ENCODE measurements at regions not wholly inside any gene's neighbourhood (a gene's known extent, or its start where the extent isn't known, plus 50 kb on each side); places are given as distances from the start of the nearest gene placed in this dataset.
"Not testable (repeated sequence)": the region's sequence is repeated elsewhere in the genome, so short reads cannot be mapped to it uniquely, and the experiment has no call there.

GRCh38 chr14:97143456-97143855 is 346.3 kb downstream of the VRK1 start:
- no peak for DNase-seq (ENCODE audit: low spot score)

DNA sequence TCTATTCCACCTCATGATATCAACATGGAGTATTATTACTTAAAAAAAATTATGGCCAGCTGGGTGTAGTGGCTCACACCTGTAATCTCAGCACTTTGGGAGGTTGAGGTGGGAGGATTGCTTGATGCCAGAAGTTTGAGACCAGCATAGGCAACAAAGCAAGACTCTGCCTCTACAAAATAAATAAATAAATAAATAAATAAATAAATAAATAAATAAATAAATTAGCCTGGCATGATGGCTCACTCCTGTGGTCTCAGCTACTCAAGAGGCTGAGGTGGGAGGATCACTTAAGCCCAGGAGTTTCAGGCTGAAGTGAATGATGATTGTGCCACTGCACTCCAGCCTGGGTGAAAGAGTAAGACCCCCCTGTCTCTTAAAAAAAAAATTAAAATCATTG is 350.8 kb downstream of the VRK1 start:
- DNase-seq (ENCODE audit: low spot score) = not testable (repeated sequence)

GRCh38 chr14:97149775-97150174 is 352.6 kb downstream of the VRK1 start:
- DNase-seq (ENCODE audit: low spot score) = no peak

- DNase-seq (ENCODE audit: low spot score) = no peak
Observed at GRCh38 chr14:97153527-97153926, 356.3 kb downstream of the VRK1 start.

DNA sequence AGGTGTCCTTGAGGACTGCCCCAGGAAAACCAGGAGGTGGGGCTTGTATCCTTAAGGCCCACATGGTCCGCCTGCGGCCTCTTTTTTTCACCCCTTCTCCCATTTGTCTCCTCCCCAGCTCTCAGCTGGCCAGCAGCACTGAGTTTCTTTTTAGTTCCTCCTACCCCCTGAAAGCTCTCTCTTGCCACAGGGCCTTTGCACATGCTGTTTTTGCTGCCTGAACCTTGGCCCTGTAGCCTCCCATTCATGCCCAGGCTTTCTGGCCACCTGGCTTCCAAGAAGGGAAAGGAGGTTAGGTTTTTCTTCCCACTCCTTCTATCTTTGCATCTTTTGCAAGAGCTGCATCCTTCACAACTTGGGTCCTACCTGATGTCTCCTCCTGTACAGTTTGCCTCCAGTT is 358.1 kb downstream of the VRK1 start:
- no peak for DNase-seq (ENCODE audit: low spot score)

GRCh38 chr14:97155814-97156213 is 358.6 kb downstream of the VRK1 start:
- no peak for DNase-seq (ENCODE audit: low spot score)

DNA sequence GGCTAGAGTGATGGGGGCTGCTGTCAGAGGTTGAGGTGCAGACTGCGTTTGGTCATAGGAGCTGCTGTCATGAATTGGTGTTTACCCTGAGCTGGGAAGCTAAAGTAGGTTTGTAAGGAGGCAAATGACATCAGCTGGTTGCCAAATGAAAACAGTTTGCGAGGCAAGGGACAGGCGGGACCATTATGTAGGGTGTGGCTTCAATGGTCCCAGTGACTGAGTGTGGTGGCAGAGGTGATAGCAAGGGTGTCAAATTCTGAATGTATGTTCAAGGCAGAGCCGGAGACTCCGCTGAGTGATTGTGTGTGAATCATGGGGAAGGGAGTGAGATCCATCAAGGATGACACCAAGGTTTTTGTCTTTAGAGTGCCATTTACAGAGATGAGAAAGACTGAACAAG is 359.5 kb downstream of the VRK1 start:
- no peak for DNase-seq (ENCODE audit: low spot score)

DNA sequence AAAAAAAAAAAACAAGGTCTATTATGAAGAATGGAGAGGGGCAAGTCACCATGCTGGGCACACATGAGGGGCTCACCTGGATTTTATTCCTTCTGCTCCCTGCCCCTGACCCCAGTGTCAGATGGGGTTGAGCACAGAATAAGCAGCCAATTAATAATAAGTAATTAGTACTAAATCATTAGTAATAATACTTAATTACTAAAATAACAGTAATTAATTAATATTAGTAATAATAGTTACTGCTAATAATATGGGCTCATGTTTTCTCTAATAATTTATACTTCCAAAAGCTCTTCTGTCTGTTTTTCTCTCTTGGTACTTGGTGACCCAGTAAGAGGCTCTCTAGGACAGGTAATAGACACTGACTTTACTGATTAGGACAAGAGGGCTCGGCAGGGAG is 360.9 kb downstream of the VRK1 start:
- no peak for DNase-seq (ENCODE audit: low spot score)

- no peak for DNase-seq (ENCODE audit: low spot score)
Observed at GRCh38 chr14:97159124-97159523, 361.9 kb downstream of the VRK1 start.

GRCh38 chr14:97162621-97163020 is 365.4 kb downstream of the VRK1 start:
- DNase-seq (ENCODE audit: low spot score) = no peak

GRCh38 chr14:97164021-97164420 is 366.8 kb downstream of the VRK1 start:
- peak; percentile 29 for DNase-seq (ENCODE audit: low spot score)

GRCh38 chr14:97166497-97166896 is 369.3 kb downstream of the VRK1 start:
- DNase-seq (ENCODE audit: low spot score) = no peak

DNA sequence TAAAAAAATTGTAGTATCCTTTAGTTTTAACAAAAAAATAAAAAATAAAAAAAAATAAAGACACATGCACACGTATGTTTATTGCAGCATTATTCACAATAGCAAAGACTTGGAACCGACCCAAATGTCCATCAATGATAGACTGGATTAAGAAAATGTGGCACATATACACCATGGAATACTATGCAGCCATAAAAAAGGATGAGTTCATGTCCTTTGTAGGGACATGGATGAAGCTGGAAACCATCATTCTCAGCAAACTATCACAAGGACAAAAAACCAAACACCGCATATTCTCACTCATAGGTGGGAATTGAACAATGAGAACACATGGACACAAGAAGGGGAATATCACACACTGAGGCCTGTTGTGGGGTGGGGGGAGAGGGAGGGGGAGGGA is 370.4 kb downstream of the VRK1 start:
- DNase-seq (ENCODE audit: low spot score) = not testable (repeated sequence)

DNA sequence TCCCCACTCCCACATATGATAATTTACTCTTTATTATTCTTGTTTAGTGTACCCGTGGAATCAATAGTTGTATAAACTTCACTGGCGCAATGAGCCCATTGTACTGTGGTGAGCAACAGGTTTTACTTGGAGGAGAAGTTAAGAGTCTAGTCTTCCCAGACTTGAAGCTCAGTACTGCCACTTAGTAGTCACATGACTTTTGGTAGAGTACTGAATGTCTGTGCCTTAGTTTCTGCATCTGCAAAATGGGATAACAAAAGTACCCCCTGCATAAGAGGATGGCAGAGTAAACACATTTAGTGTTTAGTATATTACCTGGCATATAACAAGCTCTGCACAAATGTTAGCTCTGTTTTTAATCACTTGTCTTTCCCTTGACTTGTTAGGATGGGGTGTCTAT is 375.5 kb downstream of the VRK1 start:
- no peak for DNase-seq (ENCODE audit: low spot score)

DNA sequence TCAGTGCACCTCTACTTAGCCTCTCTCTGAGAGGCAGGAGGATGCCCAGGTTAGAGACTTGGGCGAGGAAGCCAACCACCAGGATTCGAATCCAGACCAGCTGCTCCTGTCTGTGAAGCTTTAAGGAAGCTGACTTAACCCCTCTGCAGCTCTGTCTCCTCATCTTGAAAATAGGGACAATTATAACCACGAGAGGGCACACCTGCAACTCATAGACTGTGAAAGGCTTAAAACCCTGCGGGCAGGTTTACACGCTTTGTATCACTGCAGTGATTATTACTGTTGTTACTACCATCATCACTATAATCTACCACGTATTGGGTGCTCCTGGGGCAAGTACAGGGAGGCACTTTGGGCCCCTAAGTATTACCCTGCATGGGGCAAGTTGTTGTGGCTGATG is 379.8 kb downstream of the VRK1 start:
- DNase-seq (ENCODE audit: low spot score) = no peak

DNA sequence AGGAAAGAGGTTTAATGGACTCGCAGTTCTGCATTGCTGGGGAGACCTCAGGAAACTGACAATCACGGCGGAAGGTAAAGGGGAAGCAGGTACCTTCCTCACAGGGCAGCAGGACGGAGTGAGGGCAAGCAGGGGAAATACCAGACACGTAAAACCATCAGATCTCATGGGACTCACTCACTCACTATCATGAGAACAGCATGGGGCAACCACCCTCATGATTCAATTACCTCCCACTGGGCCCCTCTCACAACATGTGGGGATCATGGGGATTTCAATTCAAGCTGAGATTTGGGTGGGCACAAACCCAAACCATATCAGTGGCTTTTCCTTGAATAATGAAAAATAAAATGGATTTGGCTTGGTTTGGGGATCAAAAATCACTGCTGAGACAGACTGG is 380.5 kb downstream of the VRK1 start:
- no peak for DNase-seq (ENCODE audit: low spot score)

DNA sequence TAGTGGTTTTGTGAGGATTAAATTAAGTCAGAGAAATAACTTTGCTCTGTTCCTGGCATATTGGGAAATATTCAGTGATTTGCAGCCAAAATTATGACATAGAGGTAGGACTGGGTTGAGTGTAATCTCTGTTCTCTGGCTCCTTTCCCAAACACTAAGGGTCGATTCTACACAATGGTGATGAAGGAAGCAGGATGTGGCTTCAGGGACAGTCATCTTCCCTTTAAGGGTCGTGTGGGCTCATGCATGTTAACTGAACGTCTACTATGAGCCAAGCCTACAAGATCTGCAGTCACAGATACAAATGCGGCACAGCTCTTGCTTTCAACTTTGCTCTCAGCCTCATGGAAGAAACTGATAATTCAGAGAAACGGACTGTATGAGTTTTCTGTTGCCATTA is 381.6 kb downstream of the VRK1 start:
- DNase-seq (ENCODE audit: low spot score) = no peak

- no peak for DNase-seq (ENCODE audit: low spot score)
Observed at GRCh38 chr14:97179573-97179972, 382.4 kb downstream of the VRK1 start.

- peak; percentile 63 for DNase-seq (ENCODE audit: low spot score)
Observed at GRCh38 chr14:97180304-97181200, 383.4 kb downstream of the VRK1 start.

- no peak for DNase-seq (ENCODE audit: low spot score)
Observed at GRCh38 chr14:97185186-97185585, 388.0 kb downstream of the VRK1 start.

DNA sequence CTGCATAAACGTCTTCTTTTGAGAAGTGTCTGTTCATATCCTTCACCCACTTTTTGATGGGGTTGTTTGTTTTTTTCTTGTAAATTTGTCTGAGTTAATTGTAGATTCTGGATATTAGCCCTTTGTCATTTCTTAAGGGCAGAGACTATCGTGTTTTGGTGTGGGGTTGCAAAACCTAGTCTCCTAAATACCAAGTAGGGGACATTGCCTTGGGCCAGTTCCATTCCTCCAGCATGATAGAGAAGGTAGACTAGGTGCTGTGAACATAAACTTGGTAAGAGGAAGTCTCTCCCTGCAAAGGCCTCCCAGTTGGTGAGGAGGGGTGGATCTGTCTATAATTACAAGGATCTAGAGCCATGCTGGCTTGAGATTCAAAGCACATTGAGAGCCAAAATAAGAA is 390.7 kb downstream of the VRK1 start:
- no peak for DNase-seq (ENCODE audit: low spot score)

DNA sequence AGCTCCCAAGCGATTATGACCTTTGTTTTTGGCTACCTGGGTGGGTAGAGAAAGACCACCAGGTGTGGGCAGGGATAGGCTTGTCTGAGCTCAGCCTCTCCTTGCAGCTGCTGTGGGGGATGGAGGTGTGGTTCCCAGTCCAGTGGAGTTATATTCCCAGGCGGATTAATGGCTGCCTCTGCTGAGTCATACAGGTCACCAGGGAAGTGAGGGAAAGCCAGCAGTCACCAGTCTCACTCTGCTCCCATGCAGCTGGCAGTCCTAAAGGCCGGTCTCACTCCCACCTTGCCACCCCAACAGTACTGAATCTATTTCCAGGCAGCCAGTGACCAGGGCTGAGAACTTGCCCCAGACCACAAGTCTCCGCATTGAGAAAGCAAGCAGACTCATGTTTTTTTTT is 399.2 kb downstream of the VRK1 start:
- DNase-seq (ENCODE audit: low spot score) = no peak

DNA sequence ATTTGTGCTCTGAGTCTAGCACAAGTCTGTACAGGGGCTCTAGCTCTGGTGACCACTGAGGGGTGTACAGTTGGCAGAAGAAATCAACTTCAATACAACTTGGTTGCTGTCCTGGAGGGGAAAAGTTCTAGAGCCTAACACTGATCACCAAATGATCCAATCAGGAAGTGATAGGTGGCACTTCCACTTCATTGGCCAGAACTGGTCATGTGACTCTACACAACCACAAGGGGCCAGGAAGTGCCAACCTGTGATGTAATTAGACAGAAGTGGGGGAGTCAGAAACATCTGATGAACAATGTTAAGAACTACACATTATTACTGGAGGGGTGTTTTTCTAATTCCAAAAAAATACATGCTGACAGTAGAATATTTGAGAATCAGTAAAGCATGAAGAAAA is 401.6 kb downstream of the VRK1 start:
- no peak for DNase-seq (ENCODE audit: low spot score)

DNA sequence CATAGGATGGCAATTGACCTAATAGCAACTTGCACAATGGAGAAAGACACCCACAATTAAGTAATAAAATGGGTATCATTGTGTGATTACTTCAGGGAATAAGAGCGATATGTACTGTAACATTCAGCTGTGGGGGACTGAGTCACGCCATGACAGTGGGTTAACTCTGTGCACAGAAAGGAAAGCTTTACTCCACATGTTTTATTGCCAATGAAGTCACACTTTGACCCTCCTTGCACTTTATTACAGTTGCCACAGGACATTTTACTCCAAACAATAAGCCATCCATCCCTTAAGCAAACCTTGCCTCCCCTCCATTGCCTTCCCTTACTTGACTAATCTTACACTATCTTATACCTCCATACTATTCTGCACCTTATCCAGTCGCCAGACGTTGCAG is 403.1 kb downstream of the VRK1 start:
- DNase-seq (ENCODE audit: low spot score) = no peak
